Kasumi-1 (cell line): ENCODE measurements at regions not wholly inside any gene's neighbourhood (a gene's known extent, or its start where the extent isn't known, plus 50 kb on each side); places are given as distances from the start of the nearest gene placed in this dataset.

Experiments
- DNase-seq, 2 experiments: peaks; one replicate each; lab custom pipeline; 2025; lab: John Stamatoyannopoulos, UW

GRCh38 chr18:24672165-24672941, 211.9 kb downstream of the HRH4 start:
- DNase-seq, result peak; percentile 16 to 19

GRCh38 chr18:24674200-24674599, 213.8 kb downstream of the HRH4 start:
- no peak for DNase-seq

- DNase-seq, result no peak
Observed at GRCh38 chr18:24674605-24675004, 214.2 kb downstream of the HRH4 start.

GRCh38 chr18:24677011-24677410, 216.6 kb downstream of the HRH4 start:
- DNase-seq, result no peak

GRCh38 chr18:24678107-24678506, 217.7 kb downstream of the HRH4 start:
- DNase-seq, result no peak

GRCh38 chr18:24678626-24679025, 218.2 kb downstream of the HRH4 start:
- DNase-seq, result no peak

- DNase-seq, result no peak
Observed at GRCh38 chr18:24679062-24679461, 218.6 kb downstream of the HRH4 start.

GRCh38 chr18:24683925-24684324, 223.5 kb downstream of the HRH4 start:
- DNase-seq, result peak; percentile 16 to 32

GRCh38 chr18:24685254-24685959, 225.0 kb downstream of the HRH4 start:
- DNase-seq, result no peak

- no peak for DNase-seq
Observed at GRCh38 chr18:24695168-24695567, 234.7 kb downstream of the HRH4 start.

GRCh38 chr18:24702001-24702515, 241.6 kb downstream of the HRH4 start:
- DNase-seq, result no peak

GRCh38 chr18:24703316-24703715, 242.9 kb downstream of the HRH4 start:
- no peak for DNase-seq

- DNase-seq, result no peak
Observed at GRCh38 chr18:24704946-24705630, 244.7 kb downstream of the HRH4 start.

- no peak for DNase-seq
Observed at GRCh38 chr18:24710474-24710873, 250.0 kb downstream of the HRH4 start.

GRCh38 chr18:24719791-24720190, 259.4 kb downstream of the HRH4 start:
- DNase-seq, result no peak

- no peak for DNase-seq
Observed at GRCh38 chr18:24721388-24721787, 261.0 kb downstream of the HRH4 start.

- DNase-seq, result no peak
Observed at GRCh38 chr18:24725644-24726415, 265.4 kb downstream of the HRH4 start.

- peak; percentile 83 to 85 for DNase-seq
Observed at GRCh38 chr18:24726727-24727492, 266.5 kb downstream of the HRH4 start.

- no peak for DNase-seq
Observed at GRCh38 chr18:24727685-24728084, 267.2 kb downstream of the HRH4 start.

- DNase-seq, result no peak
Observed at GRCh38 chr18:24731158-24731557, 270.7 kb downstream of the HRH4 start.

GRCh38 chr18:24731981-24732380, 271.5 kb downstream of the HRH4 start:
- DNase-seq, result no peak
